Prostate gland (tissue), 2 donors: ENCODE measurements at regions not wholly inside any gene's neighbourhood (a gene's known extent, or its start where the extent isn't known, plus 50 kb on each side); places are given as distances from the start of the nearest gene placed in this dataset.

Experiments used
- POLR2A ChIP-seq: fragments of 450-650 bp; IDR thresholded peaks from one replicate; pipeline ENCODE4 v1.6.1; 2016; ENCODE audit warnings: antibody characterized with exemption, mild to moderate bottlenecking
- POLR2AphosphoS5 ChIP-seq: sonication (generic); formaldehyde crosslinking; IDR thresholded peaks from one replicate; pipeline ENCODE4 v1.6.1; 2017; ENCODE audit warnings: antibody characterized with exemption
- TF ChIP-seq, protein P1 (sequence below), 4 experiments: fragments of 200-600 bp in 2 of 4; fragments of 450-650 bp in 2 of 4; sonication (generic) in 2 of 4; IDR thresholded peaks; 1 replicate in 3 of 4; 2 replicates in 1 of 4; pipeline ENCODE4 v1.5.1; 2016 to 2019; ENCODE audit warnings: antibody characterized with exemption in 4 of 4, mild to moderate bottlenecking in 2 of 4, moderate library complexity in 2 of 4

- TF ChIP-seq, protein P1, sequence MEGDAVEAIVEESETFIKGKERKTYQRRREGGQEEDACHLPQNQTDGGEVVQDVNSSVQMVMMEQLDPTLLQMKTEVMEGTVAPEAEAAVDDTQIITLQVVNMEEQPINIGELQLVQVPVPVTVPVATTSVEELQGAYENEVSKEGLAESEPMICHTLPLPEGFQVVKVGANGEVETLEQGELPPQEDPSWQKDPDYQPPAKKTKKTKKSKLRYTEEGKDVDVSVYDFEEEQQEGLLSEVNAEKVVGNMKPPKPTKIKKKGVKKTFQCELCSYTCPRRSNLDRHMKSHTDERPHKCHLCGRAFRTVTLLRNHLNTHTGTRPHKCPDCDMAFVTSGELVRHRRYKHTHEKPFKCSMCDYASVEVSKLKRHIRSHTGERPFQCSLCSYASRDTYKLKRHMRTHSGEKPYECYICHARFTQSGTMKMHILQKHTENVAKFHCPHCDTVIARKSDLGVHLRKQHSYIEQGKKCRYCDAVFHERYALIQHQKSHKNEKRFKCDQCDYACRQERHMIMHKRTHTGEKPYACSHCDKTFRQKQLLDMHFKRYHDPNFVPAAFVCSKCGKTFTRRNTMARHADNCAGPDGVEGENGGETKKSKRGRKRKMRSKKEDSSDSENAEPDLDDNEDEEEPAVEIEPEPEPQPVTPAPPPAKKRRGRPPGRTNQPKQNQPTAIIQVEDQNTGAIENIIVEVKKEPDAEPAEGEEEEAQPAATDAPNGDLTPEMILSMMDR (IDR thresholded peaks at IDR 0.05), result no peak
- TF ChIP-seq POLR2AphosphoS5, result no peak
- no peak for TF ChIP-seq POLR2A
These were observed 365.5 kb downstream of the ZNF674 start for GRCh38 chrX:46179748-46180147.
